Body of pancreas (tissue), 4 donors: ENCODE measurements at regions not wholly inside any gene's neighbourhood (a gene's known extent, or its start where the extent isn't known, plus 50 kb on each side); places are given as distances from the start of the nearest gene placed in this dataset.

Experiments
- ATAC-seq: fragments of 150-250 bp; one replicate; pipeline ENCODE4 v1.9.1; 2016
- DNase-seq, 4 donors: peaks; one replicate each; pipeline ENCODE4 v3.0.0-alpha.2; 2019
- H3K27ac ChIP-seq, 4 donors: fragments of 200-600 bp; sonication (generic); 1 replicate in 3 of 4; 2 replicates in 1 of 4; pipeline versions ENCODE4 v1.5.1 to v1.6.1; 2016 to 2019; ENCODE audit warnings: mild to moderate bottlenecking in 1 of 4, mixed read lengths in 1 of 4, moderate library complexity in 1 of 4
- H3K27me3 ChIP-seq, 2 donors: fragments of 200-600 bp; sonication (generic); one replicate each; pipeline ENCODE4 v1.6.0; 2016; ENCODE audit warnings: mild to moderate bottlenecking in 1 of 2
- H3K36me3 ChIP-seq, 2 donors: fragments of 200-600 bp; sonication (generic); replicated peaks in 1 of 2; 2 replicates each; pipeline ENCODE4 v1.5.1; 2016; ENCODE audit warnings: low read depth in 2 of 2; ENCODE audit not compliant: insufficient read depth in 1 of 2
- H3K4me1 ChIP-seq: fragments of 200-600 bp; sonication (generic); one replicate; pipeline ENCODE4 v1.6.0; 2016
- H3K4me3 ChIP-seq, 2 donors: fragments of 200-600 bp; sonication (generic); 1 replicate in 1 of 2; 2 replicates in 1 of 2; pipeline ENCODE4 v1.5.1; 2016 to 2019
- H3K9me3 ChIP-seq, 3 donors: fragments of 200-600 bp; sonication (generic); 1 replicate in 2 of 3; 2 replicates in 1 of 3; pipeline ENCODE4 v1.5.1; 2016
- POLR2A ChIP-seq, 3 donors: fragments of 450-650 bp; IDR thresholded peaks; one replicate each; pipeline ENCODE4 v1.6.1; 2016; ENCODE audit warnings: antibody characterized with exemption in 3 of 3, mild to moderate bottlenecking in 2 of 3
- WGBS, 2 donors: methylation state at CpG; one replicate each; pipeline ENCODE4 v1.1.5; 2017; 5-methylcytosine and 5-hydroxymethylcytosine counted together
- intact Hi-C: fragments of 100-400 bp; cut with DNase I; formaldehyde crosslinking; loops from one replicate; pipeline ENCODE4 v1.15.1; 2023
- TF ChIP-seq, protein P1 (sequence below), 7 experiments: fragments of 450-650 bp in 4 of 7; fragments of 200-600 bp in 3 of 7; sonication (generic) in 3 of 7; IDR thresholded peaks; one replicate each; pipeline ENCODE4 v1.5.1; 2016 to 2019; ENCODE audit warnings: antibody characterized with exemption in 7 of 7

DNA sequence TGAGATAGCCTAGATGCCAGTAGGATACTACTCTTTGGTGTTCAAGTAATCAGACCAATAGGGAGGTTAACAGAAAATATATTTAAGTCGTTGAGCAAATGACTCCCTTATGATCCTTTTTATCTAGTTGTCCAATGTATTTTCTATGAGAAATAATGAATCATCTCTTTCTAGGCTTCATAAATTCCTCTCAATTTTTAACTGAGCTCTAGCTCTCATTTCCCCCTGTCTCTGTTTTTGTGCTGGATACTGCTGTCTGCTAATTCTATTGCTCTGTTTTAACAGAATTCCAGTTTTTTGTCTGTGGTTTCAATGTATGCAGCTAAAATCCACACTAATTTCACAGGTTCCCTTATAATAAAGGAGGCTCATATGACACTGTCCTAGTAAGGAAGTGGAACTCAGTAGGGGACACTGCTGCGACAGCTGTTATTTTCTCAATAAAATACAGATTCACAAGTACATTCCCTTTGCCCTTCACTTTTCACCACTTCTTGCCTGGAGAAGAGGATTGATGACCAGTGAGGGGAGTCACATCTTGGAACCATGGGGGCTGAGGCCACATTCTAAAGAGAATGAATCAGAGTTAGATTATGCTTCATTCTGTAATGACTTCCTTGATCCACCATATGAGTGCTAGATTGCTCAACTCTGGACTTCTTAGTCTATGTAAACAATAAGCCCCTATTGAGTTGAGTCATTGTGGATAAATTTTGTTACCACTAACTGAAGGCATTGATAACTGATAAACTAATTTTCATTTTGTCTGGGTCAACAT, 558.7 kb upstream of the KCNMB2 start:
- WGBS, 2 donors: 67 to 72% methylated on average over 2 of the region's 2 CpGs
- ATAC-seq (no peak), DNase-seq (no peak)
- Histone ChIP-seq H3K4me3 (no peak overlapping the region), H3K36me3 (no peaks in the 10 kb centered on the region), H3K27ac (no peak overlapping the region), H3K4me1 (no peaks in the 10 kb centered on the region), H3K9me3 (no peaks in the 10 kb centered on the region), H3K27me3 (no peaks in the 10 kb centered on the region)
- TF ChIP-seq, protein P1, sequence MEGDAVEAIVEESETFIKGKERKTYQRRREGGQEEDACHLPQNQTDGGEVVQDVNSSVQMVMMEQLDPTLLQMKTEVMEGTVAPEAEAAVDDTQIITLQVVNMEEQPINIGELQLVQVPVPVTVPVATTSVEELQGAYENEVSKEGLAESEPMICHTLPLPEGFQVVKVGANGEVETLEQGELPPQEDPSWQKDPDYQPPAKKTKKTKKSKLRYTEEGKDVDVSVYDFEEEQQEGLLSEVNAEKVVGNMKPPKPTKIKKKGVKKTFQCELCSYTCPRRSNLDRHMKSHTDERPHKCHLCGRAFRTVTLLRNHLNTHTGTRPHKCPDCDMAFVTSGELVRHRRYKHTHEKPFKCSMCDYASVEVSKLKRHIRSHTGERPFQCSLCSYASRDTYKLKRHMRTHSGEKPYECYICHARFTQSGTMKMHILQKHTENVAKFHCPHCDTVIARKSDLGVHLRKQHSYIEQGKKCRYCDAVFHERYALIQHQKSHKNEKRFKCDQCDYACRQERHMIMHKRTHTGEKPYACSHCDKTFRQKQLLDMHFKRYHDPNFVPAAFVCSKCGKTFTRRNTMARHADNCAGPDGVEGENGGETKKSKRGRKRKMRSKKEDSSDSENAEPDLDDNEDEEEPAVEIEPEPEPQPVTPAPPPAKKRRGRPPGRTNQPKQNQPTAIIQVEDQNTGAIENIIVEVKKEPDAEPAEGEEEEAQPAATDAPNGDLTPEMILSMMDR (IDR thresholded peaks at IDR 0.05): no peak
- TF ChIP-seq POLR2A (IDR thresholded peaks at IDR 0.05): no peak
- intact Hi-C loops: no loop called here

DNA sequence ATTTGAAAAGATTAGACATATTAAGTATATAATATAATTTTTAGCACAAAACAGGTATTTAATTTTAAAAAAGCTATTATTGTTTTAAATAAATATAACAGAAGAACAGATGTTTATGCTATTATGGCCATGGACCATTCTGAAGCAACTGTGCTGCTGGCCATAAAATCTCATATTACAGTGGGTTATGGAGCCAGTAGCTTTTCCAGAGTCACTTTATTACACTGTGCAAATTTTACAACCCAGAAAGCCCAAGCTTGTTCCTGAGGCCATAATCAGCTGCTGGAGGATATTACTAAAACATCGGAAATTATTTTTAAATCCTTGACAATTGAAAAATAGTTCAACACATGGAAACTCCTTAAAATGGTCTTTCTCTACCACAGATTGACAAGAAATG, 557.3 kb upstream of the KCNMB2 start:
- no peaks in the 10 kb centered on the region for H3K9me3 ChIP-seq
- no peak overlapping the region for H3K27ac ChIP-seq
- no peaks in the 10 kb centered on the region for H3K36me3 ChIP-seq
- TF ChIP-seq, protein P1 (IDR thresholded peaks at IDR 0.05): no peak
- DNase-seq: no peak
- intact Hi-C loops: no loop called here
- H3K4me1 ChIP-seq: no peaks in the 10 kb centered on the region
- ATAC-seq: no peak
- WGBS, 2 donors: 93 to 100% methylated on average over 1 of the region's 1 CpG
- no peak overlapping the region for H3K4me3 ChIP-seq
- H3K27me3 ChIP-seq: no peaks in the 10 kb centered on the region

DNA sequence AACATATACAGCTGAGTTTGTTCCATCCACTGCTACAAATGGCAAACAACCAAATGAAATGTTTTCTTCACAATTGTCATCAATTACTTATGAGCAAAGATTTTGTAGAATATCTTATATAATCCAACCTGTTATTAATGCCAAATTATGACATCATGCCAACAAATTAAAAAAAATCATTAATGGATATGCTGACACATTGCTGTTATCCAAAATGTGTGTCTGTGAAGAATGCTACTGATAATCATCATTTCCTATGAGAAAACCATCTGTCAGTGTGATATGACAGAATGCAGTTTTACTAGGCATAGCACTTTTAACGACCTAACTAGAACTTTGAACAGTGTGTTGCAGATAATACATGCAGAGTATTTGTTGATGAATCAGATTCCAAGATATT, 556.5 kb upstream of the KCNMB2 start:
- H3K36me3 ChIP-seq: no peaks in the 10 kb centered on the region
- ATAC-seq: no peak
- H3K4me1 ChIP-seq: no peaks in the 10 kb centered on the region
- no peaks in the 10 kb centered on the region for H3K9me3 ChIP-seq
- H3K4me3 ChIP-seq: no peak overlapping the region
- intact Hi-C loops: no loop called here
- TF ChIP-seq POLR2A (IDR thresholded peaks at IDR 0.05): no peak
- TF ChIP-seq, protein P1 (IDR thresholded peaks at IDR 0.05): no peak
- H3K27me3 ChIP-seq: no peaks in the 10 kb centered on the region
- no peak overlapping the region for H3K27ac ChIP-seq
- no peak for DNase-seq
- 33 to 41% methylated on average over 1 of the region's 1 CpG for WGBS, 2 donors

DNA sequence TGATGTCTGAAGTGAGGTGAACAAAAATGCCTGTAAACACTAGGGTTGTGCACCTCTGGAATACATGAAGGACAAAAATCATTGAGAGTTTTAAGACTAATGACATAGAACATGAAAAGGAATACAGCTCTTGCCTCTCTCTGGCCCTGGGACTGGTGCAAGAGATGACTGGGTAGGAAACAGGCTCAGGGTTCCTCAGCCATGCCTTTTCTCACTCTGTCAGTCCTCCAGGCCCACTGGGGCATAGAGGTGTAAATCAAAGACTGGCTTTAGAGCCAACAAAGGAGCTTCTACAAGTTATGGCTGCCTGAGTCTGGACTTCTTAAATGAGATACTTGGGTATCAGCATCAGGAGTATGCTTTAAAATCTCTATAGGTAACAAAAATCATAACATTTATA, 554.7 kb upstream of the KCNMB2 start:
- Histone ChIP-seq H3K9me3 (no peaks in the 10 kb centered on the region), H3K4me3 (no peak overlapping the region), H3K36me3 (no peaks in the 10 kb centered on the region), H3K27ac (no peak overlapping the region), H3K4me1 (no peaks in the 10 kb centered on the region), H3K27me3 (no peaks in the 10 kb centered on the region)
- DNase-seq (no peak), ATAC-seq (no peak)
- intact Hi-C loops: no loop called here
- TF ChIP-seq, protein P1 (IDR thresholded peaks at IDR 0.05): no peak
- no peak for TF ChIP-seq POLR2A (IDR thresholded peaks at IDR 0.05)

DNA sequence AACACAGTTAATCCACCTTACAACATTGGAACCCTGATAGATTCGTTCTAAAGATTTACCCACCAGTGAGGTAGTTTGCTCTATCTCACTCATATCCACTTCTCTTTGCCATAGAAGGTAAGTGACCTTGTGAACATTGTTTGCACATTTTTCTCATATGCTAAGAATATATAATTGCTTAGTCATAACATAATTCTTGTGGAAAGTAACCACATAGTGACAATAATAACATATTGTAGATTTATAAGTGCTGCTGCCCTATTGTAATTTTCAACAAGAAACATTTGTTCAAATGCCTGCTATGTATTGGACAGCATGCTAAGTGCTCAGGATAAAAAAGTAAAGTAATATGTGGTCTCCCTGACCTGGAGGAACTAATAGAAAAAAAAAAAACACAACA, 554.2 kb upstream of the KCNMB2 start:
- intact Hi-C loops: no loop called here
- no peaks in the 10 kb centered on the region for H3K27me3 ChIP-seq
- H3K4me3 ChIP-seq: no peak overlapping the region
- no peak overlapping the region for H3K27ac ChIP-seq
- H3K9me3 ChIP-seq: no peaks in the 10 kb centered on the region
- no peaks in the 10 kb centered on the region for H3K4me1 ChIP-seq
- TF ChIP-seq POLR2A (IDR thresholded peaks at IDR 0.05): no peak
- TF ChIP-seq, protein P1 (IDR thresholded peaks at IDR 0.05): no peak
- DNase-seq: no peak
- 40 to 52% methylated on average over 1 of the region's 1 CpG for WGBS, 2 donors
- ATAC-seq: no peak
- H3K36me3 ChIP-seq: no peaks in the 10 kb centered on the region
